Thymus (tissue), 11 donors: ENCODE measurements at regions not wholly inside any gene's neighbourhood (a gene's known extent, or its start where the extent isn't known, plus 50 kb on each side); places are given as distances from the start of the nearest gene placed in this dataset.
"Not testable (repeated sequence)": the region's sequence is repeated elsewhere in the genome, so short reads cannot be mapped to it uniquely, and the experiment has no call there.

Experiments
- DNase-seq, 9 donors: peaks; one replicate each; pipeline ENCODE4 v3.0.0-alpha.2; 2013; ENCODE audit warnings: low spot score in 9 of 9, low read depth in 6 of 9, missing footprints in 1 of 9
- H3K27ac ChIP-seq, 2 donors: one replicate each; pipeline ENCODE4 v1.5.1; 2013; ENCODE audit warnings: control low read depth in 1 of 2, low read depth in 1 of 2, low read length in 1 of 2, mild to moderate bottlenecking in 1 of 2, moderate library complexity in 1 of 2
- H3K27me3 ChIP-seq, 2 donors: one replicate each; pipeline ENCODE4 v1.5.1; 2013; ENCODE audit warnings: low read length in 1 of 2; ENCODE audit not compliant: control insufficient read depth in 2 of 2, insufficient read depth in 1 of 2
- H3K36me3 ChIP-seq, 2 donors: one replicate each; pipeline ENCODE4 v1.5.1; 2013; ENCODE audit warnings: low read length in 1 of 2, mild to moderate bottlenecking in 1 of 2, moderate library complexity in 1 of 2; ENCODE audit not compliant: control insufficient read depth in 2 of 2, insufficient read depth in 2 of 2
- H3K4me1 ChIP-seq, 2 donors: one replicate each; pipeline ENCODE4 v1.5.1; 2013; ENCODE audit warnings: low read length in 2 of 2; ENCODE audit not compliant: control insufficient read depth in 2 of 2, insufficient read depth in 2 of 2
- H3K4me3 ChIP-seq, 2 donors: one replicate each; pipeline ENCODE4 v1.5.1; 2013; ENCODE audit warnings: low read length in 2 of 2, control low read depth in 1 of 2, mild to moderate bottlenecking in 1 of 2
- H3K9me3 ChIP-seq, 2 donors: one replicate each; pipeline ENCODE4 v1.5.1; 2013; ENCODE audit warnings: low read length in 1 of 2, mild to moderate bottlenecking in 1 of 2; ENCODE audit not compliant: control insufficient read depth in 2 of 2, insufficient read depth in 1 of 2
- WGBS: extraction: QIAGEN DNeasy Blood & Tissue Kit; methylation state at CpG from one replicate; pipeline ENCODE4 v1.1.7; 2013; 5-methylcytosine and 5-hydroxymethylcytosine counted together
- donor health status: healthy.

DNA sequence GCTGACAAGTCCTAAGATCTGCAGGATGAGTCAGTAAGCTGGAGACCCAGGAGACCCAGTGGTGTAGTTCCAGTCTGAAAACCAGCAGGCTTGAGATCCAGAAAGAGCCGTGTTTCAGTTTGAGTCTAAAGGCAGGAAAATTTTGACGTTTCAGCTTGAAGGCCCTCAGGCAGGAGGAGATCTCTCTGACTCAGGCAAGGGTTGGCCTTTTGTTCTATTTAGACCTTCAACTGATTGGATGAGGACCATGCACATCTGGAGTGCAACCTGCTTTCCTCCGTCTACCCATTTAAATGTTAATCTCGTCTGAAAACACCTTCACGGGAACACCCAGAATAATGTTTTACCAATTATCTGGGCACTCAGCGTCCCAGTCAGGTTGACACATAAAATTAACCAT is 69.5 kb downstream of the NPIPA7 start:
- H3K36me3 ChIP-seq, H3K27ac ChIP-seq, H3K4me3 ChIP-seq, H3K9me3 ChIP-seq, H3K4me1 ChIP-seq, DNase-seq, H3K27me3 ChIP-seq: not testable (repeated sequence)
- WGBS = 96% methylated on average over 2 of the region's 6 CpGs

DNA sequence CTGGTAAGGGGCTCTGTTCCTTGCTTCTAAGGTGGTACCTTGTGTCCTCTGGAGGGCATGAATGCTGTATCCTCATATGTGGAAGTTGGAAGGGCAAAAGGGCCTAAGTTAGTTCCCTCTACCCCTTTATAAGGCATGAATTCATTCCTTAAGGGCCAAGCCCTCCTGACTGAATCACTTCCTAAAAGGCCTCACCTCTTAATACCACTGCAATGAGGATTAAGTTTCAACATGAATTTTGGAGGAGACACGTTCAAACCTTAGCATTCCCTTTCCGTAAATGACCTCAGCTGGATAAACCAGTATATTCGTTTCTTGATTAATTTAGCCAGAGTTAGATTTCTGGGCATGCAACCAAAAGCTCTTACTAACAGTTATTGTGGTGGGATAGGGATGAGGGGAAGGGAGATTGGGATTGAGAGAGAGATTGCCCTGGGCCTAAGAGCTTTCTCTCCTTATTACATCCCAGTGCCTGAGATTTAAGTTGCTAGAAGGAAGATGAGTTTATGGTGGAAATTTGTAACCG is 70.8 kb downstream of the NPIPA7 start:
- H3K4me3 ChIP-seq, DNase-seq, H3K27ac ChIP-seq, H3K4me1 ChIP-seq, H3K9me3 ChIP-seq, H3K36me3 ChIP-seq, H3K27me3 ChIP-seq: not testable (repeated sequence)
- WGBS = 78% methylated on average over 4 of the region's 4 CpGs

DNA sequence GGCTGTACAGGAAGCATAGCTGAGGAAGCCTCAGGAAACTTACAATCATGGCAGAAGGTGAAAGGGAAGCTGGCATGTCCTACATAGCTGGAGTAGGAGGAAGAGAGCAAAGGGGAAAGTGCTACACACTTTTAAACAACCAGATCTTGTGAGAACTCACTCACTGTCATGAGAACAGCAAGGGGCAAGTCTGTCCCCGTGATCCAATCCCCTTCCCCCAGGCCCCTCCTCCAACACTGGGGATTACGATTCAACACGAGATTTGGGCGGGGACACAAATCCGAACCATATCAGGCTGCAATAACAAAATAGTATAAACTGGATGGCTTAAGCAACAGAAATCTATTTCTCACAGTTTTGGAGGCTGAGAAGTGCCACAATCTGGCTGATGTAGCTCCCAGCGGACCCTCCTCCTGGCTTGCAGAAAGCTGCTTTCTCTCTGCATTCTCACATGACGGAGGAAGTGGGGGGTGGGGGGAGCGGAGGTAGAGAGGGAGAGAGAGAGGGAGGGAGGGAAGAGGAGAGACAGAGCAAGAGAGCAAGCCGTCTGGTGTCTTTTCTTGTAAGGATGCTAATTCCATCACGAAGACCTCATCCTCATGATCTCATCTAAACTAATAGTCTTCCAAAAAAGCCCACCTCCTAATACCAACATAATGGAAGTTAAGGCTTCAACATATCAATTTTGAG is 72.9 kb downstream of the NPIPA7 start:
- H3K27ac ChIP-seq, DNase-seq, H3K27me3 ChIP-seq, H3K4me3 ChIP-seq, H3K4me1 ChIP-seq, H3K36me3 ChIP-seq, H3K9me3 ChIP-seq: not testable (repeated sequence)
- WGBS = 0% methylated on average over 1 of the region's 10 CpGs

DNA sequence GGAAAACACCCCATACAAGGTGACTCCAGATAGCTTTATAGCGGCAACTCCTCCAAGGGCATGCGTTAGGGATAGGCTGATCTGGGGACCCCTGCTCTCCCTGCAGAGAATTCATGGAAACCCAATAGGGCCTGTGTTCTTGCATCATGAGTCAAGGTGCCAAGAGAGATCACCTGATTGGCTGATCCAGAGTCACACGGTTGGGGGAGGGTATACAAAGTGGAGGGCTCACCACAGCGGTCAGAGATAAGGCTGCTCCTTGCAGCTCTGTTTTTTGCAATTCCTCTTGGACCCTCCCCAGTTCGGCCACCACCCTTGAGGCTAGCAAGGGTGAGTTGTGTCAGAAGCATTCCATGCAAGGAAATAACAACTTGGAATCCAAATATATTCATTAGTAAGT is 79.6 kb downstream of the NPIPA7 start:
- not testable (repeated sequence) for H3K4me3 ChIP-seq, H3K27ac ChIP-seq, H3K27me3 ChIP-seq, H3K9me3 ChIP-seq, H3K4me1 ChIP-seq, DNase-seq, H3K36me3 ChIP-seq
- 100% methylated on average over 1 of the region's 5 CpGs for WGBS

DNA sequence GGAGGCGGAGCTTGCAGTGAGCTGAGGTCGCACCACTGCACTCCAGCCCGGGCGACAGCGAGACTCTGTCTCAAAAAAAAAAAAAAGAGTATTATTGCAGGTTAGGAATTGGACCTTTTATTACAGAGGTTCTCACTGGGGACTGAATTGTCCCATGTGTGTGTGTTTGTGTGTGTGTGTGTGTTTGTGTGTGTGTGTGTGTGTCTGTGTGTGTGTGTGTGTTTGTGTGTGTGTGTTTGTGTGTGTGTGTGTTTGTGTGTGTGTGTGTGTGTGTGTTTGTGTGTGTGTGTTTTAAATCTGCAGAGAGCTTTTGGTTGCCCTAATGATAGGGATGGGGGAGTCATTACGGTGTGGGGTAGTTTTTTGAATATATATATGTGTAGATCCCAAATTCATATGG is 84.9 kb downstream of the NPIPA7 start:
- H3K4me1 ChIP-seq, H3K27ac ChIP-seq, H3K36me3 ChIP-seq, H3K4me3 ChIP-seq, DNase-seq, H3K9me3 ChIP-seq, H3K27me3 ChIP-seq: not testable (repeated sequence)
- 87% methylated on average over 3 of the region's 6 CpGs for WGBS

DNA sequence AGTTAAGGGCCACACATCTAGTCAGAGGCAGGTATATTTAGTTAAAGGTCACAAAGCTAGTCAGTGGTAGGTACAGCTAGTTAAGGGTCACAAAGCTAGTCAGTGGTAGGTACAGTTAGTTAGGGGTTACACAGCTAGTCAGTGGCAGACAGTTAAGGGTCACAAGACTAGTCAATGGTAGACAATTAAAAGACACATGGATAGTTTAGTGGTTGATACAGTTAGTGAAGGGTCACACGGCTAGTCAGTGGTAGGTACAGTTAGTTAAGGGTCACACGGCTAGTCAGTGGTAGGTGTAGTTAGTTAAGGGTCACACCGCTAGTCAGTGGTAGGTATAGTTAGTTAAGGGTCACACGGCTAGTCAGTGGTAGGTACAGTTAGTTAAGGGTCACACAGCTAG is 110.0 kb downstream of the NPIPA7 start:
- not testable (repeated sequence) for H3K9me3 ChIP-seq, H3K4me1 ChIP-seq, H3K4me3 ChIP-seq, H3K36me3 ChIP-seq, H3K27ac ChIP-seq, H3K27me3 ChIP-seq, DNase-seq
- 97% methylated on average over 4 of the region's 4 CpGs for WGBS

DNA sequence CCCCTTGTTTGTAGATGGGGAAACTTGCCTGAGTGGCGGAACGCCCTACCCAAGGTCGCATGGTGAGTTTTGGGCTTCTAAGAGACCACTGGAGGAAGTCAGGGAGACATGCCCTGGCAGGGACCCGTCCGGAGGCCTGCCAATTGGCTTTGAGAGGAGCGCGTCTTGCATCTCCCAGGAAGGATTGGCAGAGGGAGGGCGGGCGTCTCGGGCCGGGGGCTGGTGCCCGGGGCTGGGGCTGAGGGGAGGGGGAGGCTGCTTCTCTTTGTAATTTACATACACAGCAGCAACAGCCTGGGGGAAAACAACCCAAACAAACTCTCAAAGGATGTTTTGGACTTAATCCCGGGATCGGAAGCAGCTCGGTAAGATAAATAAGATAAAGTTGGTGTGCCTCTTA is 110.5 kb downstream of the NPIPA7 start:
- WGBS = no CpG with 5 or more reads among the region's 15 CpGs
- not testable (repeated sequence) for H3K4me3 ChIP-seq, DNase-seq, H3K4me1 ChIP-seq, H3K9me3 ChIP-seq, H3K27me3 ChIP-seq, H3K36me3 ChIP-seq, H3K27ac ChIP-seq

DNA sequence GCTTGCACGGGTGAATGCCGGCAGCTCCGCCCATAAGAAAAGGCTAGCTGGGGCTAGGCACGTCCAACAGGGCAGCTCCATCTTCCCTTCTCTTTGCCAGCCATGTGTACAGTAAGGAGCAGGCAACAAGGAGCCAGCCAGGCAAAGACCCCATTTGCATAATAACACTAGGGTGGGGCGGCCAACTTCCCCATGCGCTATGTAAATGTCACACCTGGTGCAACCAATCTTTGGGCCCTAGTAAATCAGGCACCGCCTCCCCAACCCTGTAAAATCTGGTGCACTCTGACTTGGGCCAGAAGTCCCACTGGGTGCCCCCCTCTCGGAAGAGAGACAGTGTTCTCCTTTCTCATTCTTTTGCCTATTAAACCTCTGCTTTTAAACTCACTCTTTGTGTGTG is 115.2 kb downstream of the NPIPA7 start:
- not testable (repeated sequence) for H3K9me3 ChIP-seq, H3K27ac ChIP-seq, DNase-seq, H3K27me3 ChIP-seq, H3K4me3 ChIP-seq, H3K36me3 ChIP-seq, H3K4me1 ChIP-seq
- WGBS = 47% methylated on average over 4 of the region's 8 CpGs

DNA sequence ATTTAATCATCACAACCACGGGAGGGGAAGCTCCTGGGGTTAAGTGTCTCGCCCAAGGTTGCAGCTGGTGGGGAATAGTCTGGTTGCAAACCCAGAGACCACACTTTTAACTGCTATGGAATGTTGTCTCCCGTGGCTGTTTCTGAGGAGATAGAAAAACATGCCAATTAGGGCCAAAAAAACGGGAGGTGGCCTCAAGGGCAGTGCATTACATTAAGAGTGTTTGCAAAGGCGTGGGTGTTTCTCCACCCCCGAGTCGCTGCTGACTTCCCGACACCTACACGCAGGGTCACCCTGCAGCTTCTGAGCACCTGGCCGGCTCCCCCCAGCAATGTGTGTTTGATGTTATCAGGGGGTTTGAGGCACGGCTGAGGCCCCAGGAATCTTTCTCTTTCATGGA is 116.1 kb downstream of the NPIPA7 start:
- H3K4me1 ChIP-seq, H3K4me3 ChIP-seq, H3K27ac ChIP-seq, H3K27me3 ChIP-seq, H3K36me3 ChIP-seq, H3K9me3 ChIP-seq, DNase-seq: not testable (repeated sequence)
- 25% methylated on average over 8 of the region's 11 CpGs for WGBS

DNA sequence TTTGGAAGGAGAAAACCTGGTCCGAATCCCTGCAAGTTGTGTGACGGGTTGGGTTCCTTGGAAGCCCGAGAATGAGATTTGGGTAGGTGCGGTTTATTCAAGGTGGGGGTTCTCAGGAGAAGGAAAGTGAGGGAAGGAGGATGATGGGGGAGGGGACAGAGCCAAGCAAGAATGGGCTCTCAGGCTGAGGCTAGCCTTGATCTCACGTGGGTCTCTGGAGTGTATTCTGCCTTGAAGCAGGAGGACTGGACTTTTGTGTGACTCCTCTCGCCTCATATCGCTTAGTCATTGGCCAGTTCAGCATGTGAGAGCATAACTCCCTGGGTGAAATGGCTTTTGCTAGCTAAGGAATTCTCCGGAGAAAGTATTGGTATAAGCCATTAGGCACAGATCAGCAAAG is 120.9 kb downstream of the NPIPA7 start:
- not testable (repeated sequence) for H3K36me3 ChIP-seq, H3K27ac ChIP-seq, H3K27me3 ChIP-seq, H3K4me1 ChIP-seq, DNase-seq, H3K4me3 ChIP-seq, H3K9me3 ChIP-seq
- WGBS = no CpG with 5 or more reads among the region's 8 CpGs
